SK-N-SH (cell line): ENCODE measurements at regions not wholly inside any gene's neighbourhood (a gene's known extent, or its start where the extent isn't known, plus 50 kb on each side); places are given as distances from the start of the nearest gene placed in this dataset.

Source experiments
- CTCF ChIA-PET: fragments of 300-600, 350-600 bp; formaldehyde crosslinking; extraction: SDS; loops from one replicate; lab custom pipeline; 2021; lab: Yijun Ruan, JAX
- POLR2A ChIA-PET: fragments of 350-600 bp; sonication (Branson Sonifier 250); formaldehyde crosslinking; extraction: SDS; loops from one replicate; lab custom pipeline; 2020; ENCODE audit warnings: antibody characterized with exemption, inconsistent platforms; lab: Yijun Ruan, JAX
- DNase-seq: peaks from one replicate; pipeline ENCODE4 v3.0.0; 2012
- H2AFZ ChIP-seq: fragments of 200-600 bp; sonication (generic); 2 replicates; pipeline ENCODE4 v1.8.1; 2016; ENCODE audit warnings: antibody characterized with exemption, mild to moderate bottlenecking, low read depth
- H3F3A ChIP-seq: fragments of 200-600 bp; sonication (generic); replicated peaks from 2 replicates; pipeline ENCODE3; 2016; ENCODE audit warnings: antibody characterized with exemption, mild to moderate bottlenecking; ENCODE audit not compliant: insufficient read depth
- H3K27ac ChIP-seq, 2 experiments: fragments of 200-500 bp in 1 of 2; fragments of 200-600 bp in 1 of 2; sonication (Bioruptor generic) in 1 of 2; sonication (generic), shearing (Covaris generic) in 1 of 2; 2 replicates each; pipeline versions ENCODE4 v1.5.1 to v1.6.1; 2014 to 2016; ENCODE audit warnings: low read depth in 2 of 2, inconsistent platforms in 1 of 2, low read length in 1 of 2, mild to moderate bottlenecking in 1 of 2, mixed read lengths in 1 of 2
- H3K27me3 ChIP-seq: fragments of 200-600 bp; sonication (generic), shearing (Covaris generic); 2 replicates; pipeline ENCODE4 v1.6.1; 2016; ENCODE audit warnings: mixed run types; ENCODE audit not compliant: insufficient read depth
- H3K36me3 ChIP-seq, 2 experiments: fragments of 200-500 bp in 1 of 2; fragments of 200-600 bp in 1 of 2; sonication (Bioruptor generic) in 1 of 2; sonication (generic) in 1 of 2; replicated peaks in 1 of 2; 2 replicates each; pipeline versions ENCODE3 to v1.5.1; 2014 to 2016; ENCODE audit warnings: low read length in 1 of 2, mild to moderate bottlenecking in 1 of 2; ENCODE audit not compliant: insufficient read depth in 2 of 2, control insufficient read depth in 1 of 2
- H3K4me1 ChIP-seq, 2 experiments: fragments of 200-500 bp in 1 of 2; fragments of 200-600 bp in 1 of 2; sonication (Bioruptor generic) in 1 of 2; sonication (generic), shearing (Covaris generic) in 1 of 2; 2 replicates each; pipeline versions ENCODE4 v1.5.1 to v1.6.1; 2014 to 2016; ENCODE audit warnings: low read depth in 1 of 2, low read length in 1 of 2, mixed run types in 1 of 2; ENCODE audit not compliant: insufficient read depth in 2 of 2, control insufficient read depth in 1 of 2
- H3K4me2 ChIP-seq: fragments of 200-600 bp; sonication (generic), shearing (Covaris generic); 2 replicates; pipeline ENCODE4 v1.6.1; 2017; ENCODE audit warnings: mixed run types
- H3K4me3 ChIP-seq, 2 experiments: fragments of 200-500 bp in 1 of 2; fragments of 200-600 bp in 1 of 2; sonication (Bioruptor generic) in 1 of 2; sonication (generic), shearing (Covaris generic) in 1 of 2; 2 replicates each; pipeline versions ENCODE4 v1.5.1 to v1.8.1; 2014 to 2016; ENCODE audit warnings: low read depth in 2 of 2, inconsistent platforms in 1 of 2, low read length in 1 of 2, mild to moderate bottlenecking in 1 of 2, mixed read lengths in 1 of 2, moderate library complexity in 1 of 2
- H3K79me2 ChIP-seq: fragments of 200-600 bp; sonication (generic); 2 replicates; pipeline ENCODE4 v1.8.1; 2017; ENCODE audit warnings: mild to moderate bottlenecking; ENCODE audit not compliant: insufficient read depth
- H3K9ac ChIP-seq: fragments of 200-600 bp; sonication (generic); 2 replicates; pipeline ENCODE4 v1.6.1; 2017; ENCODE audit warnings: mixed run types
- H3K9me2 ChIP-seq: fragments of 200-600 bp; sonication (generic); 2 replicates; pipeline ENCODE4 v1.6.1; 2017; ENCODE audit warnings: mixed run types
- H3K9me3 ChIP-seq: fragments of 200-600 bp; sonication (generic); 2 replicates; pipeline ENCODE4 v1.6.1; 2017; ENCODE audit warnings: mixed run types, mild to moderate bottlenecking, moderate library complexity
- H4K20me1 ChIP-seq: fragments of 200-600 bp; sonication (generic); 2 replicates; pipeline ENCODE4 v1.6.1; 2017; ENCODE audit warnings: mild to moderate bottlenecking, mixed run types; ENCODE audit not compliant: insufficient read depth
- CTCF ChIP-seq: fragments of 200-600 bp; sonication (generic); IDR thresholded peaks from 2 replicates; pipeline ENCODE4 v1.6.1; 2017; ENCODE audit warnings: antibody characterized with exemption, mild to moderate bottlenecking, moderate library complexity
- EP300 ChIP-seq, 2 experiments: IDR thresholded peaks; 2 replicates each; pipeline versions ENCODE4 v1.4.0 to v1.6.1; 2012; ENCODE audit warnings: borderline replicate concordance in 1 of 2, low read depth in 1 of 2, low read length in 1 of 2
- EZH2phosphoT487 ChIP-seq: fragments of 200-600 bp; sonication (generic); IDR thresholded peaks from 2 replicates; pipeline ENCODE4 v1.6.1; 2017; ENCODE audit warnings: low read depth, mixed run types, mild to moderate bottlenecking, antibody characterized with exemption, moderate library complexity, borderline replicate concordance
- FOXJ3 ChIP-seq: sonication (generic); formaldehyde crosslinking; IDR thresholded peaks from 2 replicates; pipeline ENCODE4 v1.5.1; 2020; ENCODE audit warnings: mild to moderate bottlenecking, missing genetic modification reagents
- FOXM1 ChIP-seq: IDR thresholded peaks from 2 replicates; pipeline ENCODE4 v1.4.0; 2012; ENCODE audit warnings: low read depth, mild to moderate bottlenecking
- GATA2 ChIP-seq: sonication (generic); formaldehyde crosslinking; IDR thresholded peaks from 2 replicates; pipeline ENCODE4 v1.5.0; 2020; ENCODE audit warnings: mild to moderate bottlenecking, missing genetic modification reagents
- NRF1 ChIP-seq: IDR thresholded peaks from 2 replicates; pipeline ENCODE4 v1.6.1; 2012; ENCODE audit warnings: low read depth, mild to moderate bottlenecking, low read length
- PBX3 ChIP-seq: IDR thresholded peaks from 2 replicates; pipeline ENCODE4; 2012
- RXRA ChIP-seq: IDR thresholded peaks from 2 replicates; pipeline ENCODE4 v1.4.0; 2012; ENCODE audit warnings: low read depth, mild to moderate bottlenecking, borderline replicate concordance
- SMC3 ChIP-seq: IDR thresholded peaks from 2 replicates; pipeline ENCODE4 v1.6.1; 2012; ENCODE audit warnings: low read depth, low read length, improper control_type of control experiment
- TCF12 ChIP-seq: IDR thresholded peaks from 2 replicates; pipeline ENCODE4 v1.4.0; 2012
- TEAD4 ChIP-seq: IDR thresholded peaks from 2 replicates; pipeline ENCODE4 v1.4.0; 2012; ENCODE audit warnings: mild to moderate bottlenecking, borderline replicate concordance; ENCODE audit not compliant: insufficient read depth
- USF1 ChIP-seq: IDR thresholded peaks from 2 replicates; pipeline ENCODE4 v1.4.0; 2012; ENCODE audit warnings: low read depth, borderline replicate concordance
- YY1 ChIP-seq: IDR thresholded peaks from 2 replicates; pipeline ENCODE4 v1.4.0; 2012; ENCODE audit warnings: low read depth, mild to moderate bottlenecking
- WGBS: methylation state at CpG from one replicate; pipeline ENCODE4 v1.1.6; 2017; ENCODE audit warnings: low lambda C conversion rate; 5-methylcytosine and 5-hydroxymethylcytosine counted together
- TF ChIP-seq, protein P1 (sequence below): IDR thresholded peaks from 2 replicates; pipeline ENCODE4 v1.6.1; 2012; ENCODE audit warnings: mild to moderate bottlenecking, low read depth, low read length, moderate library complexity
- TF ChIP-seq, protein P2 (sequence below): IDR thresholded peaks from 2 replicates; pipeline ENCODE4 v1.4.0; 2012; ENCODE audit warnings: low read depth

- ChIA-PET CTCF (no interaction called here), POLR2A (no interaction called here)
- Histone ChIP-seq H3F3A (no peaks in the 10 kb centered on the region), H3K9ac (no peak overlapping the region), H4K20me1 (no peaks in the 10 kb centered on the region), H3K4me2 (no peak overlapping the region), H3K36me3 (no peaks in the 10 kb centered on the region), H2AFZ (no peak overlapping the region), H3K4me3 (no peak overlapping the region), H3K27me3 (no peaks in the 10 kb centered on the region), H3K79me2 (no peaks in the 10 kb centered on the region), H3K9me3 (no peaks in the 10 kb centered on the region), H3K9me2 (no peaks in the 10 kb centered on the region), H3K27ac (no peak overlapping the region), H3K4me1 (peaks cover 0 to 2% of the 10 kb centered on the region in 2 experiments; a peak in 2 of 4 replicates)
- TF ChIP-seq FOXJ3 (CRISPR knock-in tag) (no peak), CTCF (no peak), TEAD4 (no peak), FOXM1 (no peak), TCF12 (no peak), NRF1 (no peak), USF1 (no peak)
- TF ChIP-seq, protein P1, sequence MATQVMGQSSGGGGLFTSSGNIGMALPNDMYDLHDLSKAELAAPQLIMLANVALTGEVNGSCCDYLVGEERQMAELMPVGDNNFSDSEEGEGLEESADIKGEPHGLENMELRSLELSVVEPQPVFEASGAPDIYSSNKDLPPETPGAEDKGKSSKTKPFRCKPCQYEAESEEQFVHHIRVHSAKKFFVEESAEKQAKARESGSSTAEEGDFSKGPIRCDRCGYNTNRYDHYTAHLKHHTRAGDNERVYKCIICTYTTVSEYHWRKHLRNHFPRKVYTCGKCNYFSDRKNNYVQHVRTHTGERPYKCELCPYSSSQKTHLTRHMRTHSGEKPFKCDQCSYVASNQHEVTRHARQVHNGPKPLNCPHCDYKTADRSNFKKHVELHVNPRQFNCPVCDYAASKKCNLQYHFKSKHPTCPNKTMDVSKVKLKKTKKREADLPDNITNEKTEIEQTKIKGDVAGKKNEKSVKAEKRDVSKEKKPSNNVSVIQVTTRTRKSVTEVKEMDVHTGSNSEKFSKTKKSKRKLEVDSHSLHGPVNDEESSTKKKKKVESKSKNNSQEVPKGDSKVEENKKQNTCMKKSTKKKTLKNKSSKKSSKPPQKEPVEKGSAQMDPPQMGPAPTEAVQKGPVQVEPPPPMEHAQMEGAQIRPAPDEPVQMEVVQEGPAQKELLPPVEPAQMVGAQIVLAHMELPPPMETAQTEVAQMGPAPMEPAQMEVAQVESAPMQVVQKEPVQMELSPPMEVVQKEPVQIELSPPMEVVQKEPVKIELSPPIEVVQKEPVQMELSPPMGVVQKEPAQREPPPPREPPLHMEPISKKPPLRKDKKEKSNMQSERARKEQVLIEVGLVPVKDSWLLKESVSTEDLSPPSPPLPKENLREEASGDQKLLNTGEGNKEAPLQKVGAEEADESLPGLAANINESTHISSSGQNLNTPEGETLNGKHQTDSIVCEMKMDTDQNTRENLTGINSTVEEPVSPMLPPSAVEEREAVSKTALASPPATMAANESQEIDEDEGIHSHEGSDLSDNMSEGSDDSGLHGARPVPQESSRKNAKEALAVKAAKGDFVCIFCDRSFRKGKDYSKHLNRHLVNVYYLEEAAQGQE, result no peak
- DNase-seq, result no peak
These were observed 114.8 kb upstream of the MIR17HG start for GRCh38 chr13:91232716-91233115.

DNA sequence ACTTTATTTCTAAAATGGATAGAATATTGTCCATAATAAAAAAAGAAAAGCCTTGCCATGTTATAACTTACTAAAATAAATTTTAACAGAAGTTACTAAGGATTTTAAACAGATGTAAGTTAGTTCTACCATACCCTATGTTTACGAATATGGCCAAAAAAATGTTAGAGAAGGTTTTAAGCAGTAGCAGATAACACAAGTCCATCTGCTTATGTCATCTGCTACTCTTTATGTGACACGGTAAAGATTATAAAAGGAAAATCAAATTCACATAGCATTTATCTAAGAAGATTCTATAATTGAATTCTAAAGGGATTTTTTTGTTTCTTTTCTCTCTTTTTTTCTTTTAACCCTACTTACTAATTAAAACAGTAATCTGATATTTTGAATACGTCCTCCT is 114.2 kb upstream of the MIR17HG start:
- H3K9ac ChIP-seq, result no peak overlapping the region
- no peak overlapping the region for H3K4me2 ChIP-seq
- H3K27me3 ChIP-seq, result no peaks in the 10 kb centered on the region
- H3K4me1 ChIP-seq, result peaks cover 0 to 2% of the 10 kb centered on the region in 2 experiments; a peak in 2 of 4 replicates
- H3K9me3 ChIP-seq, result no peaks in the 10 kb centered on the region
- H3K9me2 ChIP-seq, result no peaks in the 10 kb centered on the region
- H4K20me1 ChIP-seq, result no peaks in the 10 kb centered on the region
- no peak overlapping the region for H2AFZ ChIP-seq
- no peak overlapping the region for H3K27ac ChIP-seq
- H3F3A ChIP-seq, result no peaks in the 10 kb centered on the region
- H3K79me2 ChIP-seq, result no peaks in the 10 kb centered on the region
- WGBS, result 32% methylated on average over 3 of the region's 3 CpGs
- no peak overlapping the region for H3K4me3 ChIP-seq
- ChIA-PET CTCF (no interaction called here), POLR2A (no interaction called here)
- DNase-seq, result no peak
- H3K36me3 ChIP-seq, result no peaks in the 10 kb centered on the region
- TF ChIP-seq, protein P2, sequence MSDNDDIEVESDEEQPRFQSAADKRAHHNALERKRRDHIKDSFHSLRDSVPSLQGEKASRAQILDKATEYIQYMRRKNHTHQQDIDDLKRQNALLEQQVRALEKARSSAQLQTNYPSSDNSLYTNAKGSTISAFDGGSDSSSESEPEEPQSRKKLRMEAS, result no peak
- TF ChIP-seq SMC3, result no peak
- no peak for TF ChIP-seq RXRA
- TF ChIP-seq EZH2phosphoT487, result no peak
- TF ChIP-seq PBX3, result no peak
- TF ChIP-seq USF1, result no peak
- TF ChIP-seq EP300 (IDR thresholded peaks at IDR 0.05; ENCODE audit: borderline replicate concordance in 1 of 2, low read depth in 1 of 2, low read length in 1 of 2), result no peak
- TF ChIP-seq GATA2 (CRISPR knock-in tag), result no peak
- no peak for TF ChIP-seq YY1
